ENCODE measurements at regions not wholly inside any gene's neighbourhood (a gene's known extent, or its start where the extent isn't known, plus 50 kb on each side); places are given as distances from the start of the nearest gene placed in this dataset.

- Mint-ChIP-seq H3K27me3 (ENCODE audit: unreplicated experiment) (no peaks in the 10 kb centered on the region), H3K4me3 (ENCODE audit: low read depth, unreplicated experiment) (no peak overlapping the region), H3K4me1 (ENCODE audit: low read depth, unreplicated experiment) (peaks cover 31% of the 10 kb centered on the region), H3K9me3 (ENCODE audit: low read depth, unreplicated experiment) (peaks cover 9% of the 10 kb centered on the region), H3K27ac (ENCODE audit: unreplicated experiment) (no peak overlapping the region), H3K36me3 (ENCODE audit: insufficient read depth, unreplicated experiment) (peaks cover 6% of the 10 kb centered on the region)
- DNase-seq, result no peak
- CTCF ChIA-PET, result no interaction called here
- intact Hi-C loops (cut with micrococcal nuclease; ENCODE audit: unreplicated experiment), result no loop called here
- BruUV-seq (replicated peaks), result no TSS peak
- TF ChIP-seq CTCF (IDR thresholded peaks at IDR 0.05; ENCODE audit: unreplicated experiment), result no peak
Measured at GRCh38 chr2:149996901-149997300, 409.3 kb upstream of the MMADHC start.

- H3K9me3 Mint-ChIP-seq (ENCODE audit: low read depth, unreplicated experiment), result peaks cover 9% of the 10 kb centered on the region
- CTCF ChIA-PET, result interaction anchor here (0.5 to 0.9 kb wide), 3 partner anchors 149 to 639 kb away, joined by 3 read pairs; no protein-coding TSS in a partner anchor
- TF ChIP-seq CTCF (IDR thresholded peaks at IDR 0.05; ENCODE audit: unreplicated experiment), result no peak
- peak; percentile 83 for DNase-seq
- peak overlapping the region; percentile 79 for H3K27ac Mint-ChIP-seq (ENCODE audit: unreplicated experiment)
- intact Hi-C loops (cut with micrococcal nuclease; ENCODE audit: unreplicated experiment), result loop anchor here (2.0 to 5.0 kb wide), 4 partner anchors 149 to 618 kb away; no protein-coding TSS in a partner anchor
- no TSS peak for BruUV-seq (replicated peaks)
- H3K4me1 Mint-ChIP-seq (ENCODE audit: low read depth, unreplicated experiment), result peaks cover 50% of the 10 kb centered on the region
- peak overlapping the region; percentile 20 for H3K4me3 Mint-ChIP-seq (ENCODE audit: low read depth, unreplicated experiment)
- peaks cover 6% of the 10 kb centered on the region for H3K36me3 Mint-ChIP-seq (ENCODE audit: insufficient read depth, unreplicated experiment)
- no peaks in the 10 kb centered on the region for H3K27me3 Mint-ChIP-seq (ENCODE audit: unreplicated experiment)
Measured at GRCh38 chr2:149994057-149994728, 406.6 kb upstream of the MMADHC start.

GRCh38 chr2:149993316-149993715, 405.7 kb upstream of the MMADHC start:
- H3K27ac Mint-ChIP-seq (ENCODE audit: unreplicated experiment), result peak overlapping the region; percentile 67
- intact Hi-C loops (cut with micrococcal nuclease; ENCODE audit: unreplicated experiment), result loop anchor here (5.0 kb wide), 3 partner anchors 196 to 619 kb away; no protein-coding TSS in a partner anchor
- BruUV-seq (replicated peaks), result TSS peak; percentile 65

GRCh38 chr2:149991576-149991975, 404.0 kb upstream of the MMADHC start:
- H3K36me3 Mint-ChIP-seq (ENCODE audit: insufficient read depth, unreplicated experiment), result peaks cover 6% of the 10 kb centered on the region
- peaks cover 2% of the 10 kb centered on the region for H3K9me3 Mint-ChIP-seq (ENCODE audit: low read depth, unreplicated experiment)
- BruUV-seq (replicated peaks), result no TSS peak
- no peak overlapping the region for H3K4me3 Mint-ChIP-seq (ENCODE audit: low read depth, unreplicated experiment)
- H3K27ac Mint-ChIP-seq (ENCODE audit: unreplicated experiment), result no peak overlapping the region
- TF ChIP-seq CTCF (IDR thresholded peaks at IDR 0.05; ENCODE audit: unreplicated experiment), result no peak
- H3K4me1 Mint-ChIP-seq (ENCODE audit: low read depth, unreplicated experiment), result peaks cover 76% of the 10 kb centered on the region
- DNase-seq, result no peak
- intact Hi-C loops (cut with micrococcal nuclease; ENCODE audit: unreplicated experiment), result loop anchor here (5.0 kb wide), 3 partner anchors 194 to 621 kb away; no protein-coding TSS in a partner anchor
- CTCF ChIA-PET, result interaction anchor here (0.8 kb wide), 1 partner anchor 134 kb away, joined by 4 read pairs; no protein-coding TSS in a partner anchor
- no peaks in the 10 kb centered on the region for H3K27me3 Mint-ChIP-seq (ENCODE audit: unreplicated experiment)

More at GRCh38 chr2:149993316-149993715, 405.7 kb upstream of the MMADHC start:
- Mint-ChIP-seq H3K27me3 (ENCODE audit: unreplicated experiment) (no peaks in the 10 kb centered on the region), H3K4me1 (ENCODE audit: low read depth, unreplicated experiment) (peaks cover 58% of the 10 kb centered on the region), H3K4me3 (ENCODE audit: low read depth, unreplicated experiment) (no peak overlapping the region), H3K9me3 (ENCODE audit: low read depth, unreplicated experiment) (peaks cover 9% of the 10 kb centered on the region), H3K36me3 (ENCODE audit: insufficient read depth, unreplicated experiment) (peaks cover 6% of the 10 kb centered on the region)
- DNase-seq, result no peak
- no peak for TF ChIP-seq CTCF (IDR thresholded peaks at IDR 0.05; ENCODE audit: unreplicated experiment)
- CTCF ChIA-PET, result no interaction called here

Data from Calu3 (cell line).